RPMI8226 (cell line): ENCODE measurements at regions not wholly inside any gene's neighbourhood (a gene's known extent, or its start where the extent isn't known, plus 50 kb on each side); places are given as distances from the start of the nearest gene placed in this dataset.
"Not testable (repeated sequence)": the region's sequence is repeated elsewhere in the genome, so short reads cannot be mapped to it uniquely, and the experiment has no call there.

ENCODE experiments used
- DNase-seq: peaks from one replicate; pipeline ENCODE4 v3.0.0-alpha.2; 2015

DNA sequence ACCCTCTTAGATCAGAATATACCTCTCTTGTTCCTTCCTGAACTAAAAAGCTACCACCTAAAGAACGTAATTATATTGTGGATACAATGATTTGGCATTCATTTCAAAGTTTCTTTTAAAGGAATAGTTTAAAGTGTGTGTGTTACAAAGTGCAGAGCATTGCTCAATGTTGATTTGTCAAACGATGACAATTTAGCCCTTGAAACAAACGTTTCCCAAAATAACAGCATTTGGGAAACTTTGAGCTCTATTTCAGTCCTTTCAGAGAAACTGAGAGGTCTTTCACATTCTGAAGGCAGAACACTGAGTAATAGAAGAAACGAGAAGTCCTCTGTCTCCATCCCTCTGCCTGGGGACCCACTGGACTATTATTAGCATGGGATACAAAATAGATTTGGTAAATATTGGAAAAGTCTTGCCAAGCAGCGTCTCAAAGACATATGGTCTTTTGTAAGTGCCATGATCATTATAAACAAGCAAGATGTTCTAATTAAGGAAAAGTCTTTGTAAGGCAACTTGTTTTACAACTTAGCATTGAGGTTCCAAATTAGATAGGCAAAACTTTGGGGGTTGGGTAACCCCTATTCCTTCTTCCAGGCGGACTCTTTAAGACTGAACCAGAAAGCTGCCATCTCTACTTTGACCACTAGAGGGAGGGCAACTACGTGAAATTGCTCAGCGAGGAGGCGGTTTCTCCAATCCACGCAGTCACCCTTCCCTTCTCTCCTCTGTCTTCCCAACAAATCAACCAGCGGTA, 208.8 kb downstream of the RNF144B start:
- peak; percentile 76 for DNase-seq

DNA sequence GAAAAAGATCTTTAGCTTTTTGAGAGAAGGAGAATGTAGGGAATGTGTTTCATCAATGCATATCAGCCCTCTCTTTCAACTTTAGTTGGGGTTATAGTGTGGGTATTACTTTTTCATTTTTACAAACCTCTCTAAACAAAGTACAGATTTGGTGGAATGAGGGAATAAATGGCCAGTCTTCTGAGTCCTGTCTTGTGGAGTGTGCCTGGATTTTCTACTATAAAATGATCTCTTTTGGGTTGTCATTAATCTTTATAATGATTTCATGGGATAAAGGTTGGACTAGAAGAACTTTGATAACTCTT, 209.3 kb downstream of the RNF144B start:
- no peak for DNase-seq

DNA sequence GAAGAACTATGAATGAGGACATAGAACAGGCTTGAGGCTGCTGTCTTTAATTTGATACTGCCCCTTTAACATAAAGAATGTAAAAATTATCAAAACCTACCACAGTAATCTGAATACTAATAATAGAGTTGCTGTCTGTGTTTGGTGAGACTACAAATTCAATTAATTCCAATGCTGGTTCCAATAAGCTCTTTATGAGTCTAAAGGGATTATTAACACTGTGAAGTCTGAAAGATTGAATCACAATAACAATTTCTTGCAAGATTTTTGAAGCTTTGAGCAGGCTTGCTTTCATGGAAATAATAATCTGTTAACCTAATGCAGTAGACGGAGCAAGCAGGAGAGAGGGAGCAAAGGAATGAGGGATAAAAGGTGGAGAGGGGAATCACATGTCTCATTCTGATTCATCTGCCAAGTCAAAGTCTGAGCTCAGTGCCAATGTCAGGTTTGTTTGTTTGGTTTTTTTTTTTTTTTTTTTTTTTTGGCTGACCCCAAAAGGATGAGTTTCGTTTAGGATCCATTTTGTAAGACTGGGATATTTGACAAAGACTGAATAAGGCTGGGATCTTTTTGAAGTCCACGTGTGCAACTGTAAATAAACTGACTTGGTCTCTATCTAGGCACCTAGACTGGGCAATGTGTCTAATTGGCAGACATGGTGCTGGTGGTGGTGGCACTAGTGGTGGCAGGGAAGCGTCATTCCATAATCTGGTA, 211.6 kb downstream of the RNF144B start:
- DNase-seq = no peak

DNA sequence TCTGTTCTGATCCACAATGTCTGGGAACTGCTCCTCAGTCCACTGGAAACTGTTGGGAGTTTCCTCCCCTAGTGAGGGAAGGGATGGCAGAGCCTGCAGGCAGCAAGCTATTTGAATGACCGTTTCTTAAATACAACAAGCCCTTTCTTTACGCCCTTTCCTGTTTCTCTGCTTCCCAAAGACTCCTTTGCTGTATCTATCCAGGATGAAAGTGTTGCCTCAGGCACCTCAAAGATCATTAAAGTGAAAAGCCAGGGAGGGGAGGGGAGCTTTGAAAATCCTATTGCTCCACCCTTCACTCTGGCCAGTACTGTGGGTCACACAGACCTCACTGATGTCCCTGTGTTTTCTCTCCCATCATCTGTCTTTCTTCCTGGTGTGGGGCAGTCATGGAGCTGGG, 213.1 kb downstream of the RNF144B start:
- no peak for DNase-seq

DNA sequence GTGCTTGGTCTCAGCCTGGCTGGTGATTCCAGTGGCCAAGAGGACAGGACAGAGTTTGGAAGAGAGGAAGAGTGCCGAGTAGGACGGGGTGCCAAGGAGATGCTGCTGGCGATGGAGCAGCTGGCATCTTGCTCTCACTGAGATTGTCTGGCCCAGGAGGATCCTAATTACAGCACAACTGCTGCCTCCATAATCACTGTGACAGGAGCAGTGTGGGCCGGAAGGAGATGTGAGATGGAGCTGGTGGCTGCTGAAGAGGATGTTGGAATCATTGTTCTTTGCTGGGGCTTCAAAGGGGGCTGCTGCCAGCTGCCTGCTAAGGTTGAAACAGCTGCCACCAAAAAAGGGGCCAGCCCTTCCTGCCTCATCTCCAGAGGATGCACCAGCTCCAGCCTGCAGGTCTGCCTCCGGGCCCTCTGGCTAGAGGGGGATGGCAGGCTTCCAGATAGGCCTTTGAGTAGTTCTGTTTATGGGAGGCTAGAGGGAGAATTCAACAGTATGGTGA, 214.4 kb downstream of the RNF144B start:
- DNase-seq = no peak

DNA sequence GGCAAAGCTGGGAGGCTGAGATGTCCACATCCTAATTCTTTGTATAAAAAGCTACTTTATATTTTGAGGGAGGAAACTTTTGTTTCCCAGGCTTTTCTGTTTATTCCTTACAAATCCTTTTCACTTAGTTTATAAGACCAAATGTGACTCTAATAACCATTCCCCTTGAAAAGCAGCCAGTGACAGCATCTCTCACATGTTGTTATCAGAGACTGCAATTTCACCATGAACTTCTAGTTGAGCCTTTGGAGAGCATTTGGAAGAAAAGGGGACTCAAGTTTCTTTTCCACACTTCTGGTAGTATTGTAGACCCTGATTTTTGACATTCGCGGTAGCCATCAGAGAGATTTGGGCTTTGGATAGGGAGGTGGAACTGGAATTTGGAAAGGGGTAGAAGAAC, 215.8 kb downstream of the RNF144B start:
- no peak for DNase-seq

DNA sequence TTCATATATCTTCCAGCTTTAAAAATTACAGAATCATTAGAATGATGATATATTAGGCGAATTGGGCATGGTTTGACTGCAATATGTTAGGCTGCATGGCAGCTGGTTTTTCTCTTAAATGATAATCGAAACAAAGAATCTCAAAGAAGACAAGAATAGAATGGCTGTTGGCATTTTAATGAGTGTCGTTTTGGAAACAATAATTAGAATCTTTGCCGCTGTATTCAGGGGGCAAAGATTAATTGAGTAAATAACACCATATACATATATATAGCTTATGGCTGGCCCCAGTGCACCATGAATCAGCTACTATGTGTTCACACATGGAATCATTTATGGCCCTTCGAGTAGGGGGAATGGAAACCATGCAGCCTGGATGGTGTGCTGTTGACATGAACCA, 216.2 kb downstream of the RNF144B start:
- no peak for DNase-seq

DNA sequence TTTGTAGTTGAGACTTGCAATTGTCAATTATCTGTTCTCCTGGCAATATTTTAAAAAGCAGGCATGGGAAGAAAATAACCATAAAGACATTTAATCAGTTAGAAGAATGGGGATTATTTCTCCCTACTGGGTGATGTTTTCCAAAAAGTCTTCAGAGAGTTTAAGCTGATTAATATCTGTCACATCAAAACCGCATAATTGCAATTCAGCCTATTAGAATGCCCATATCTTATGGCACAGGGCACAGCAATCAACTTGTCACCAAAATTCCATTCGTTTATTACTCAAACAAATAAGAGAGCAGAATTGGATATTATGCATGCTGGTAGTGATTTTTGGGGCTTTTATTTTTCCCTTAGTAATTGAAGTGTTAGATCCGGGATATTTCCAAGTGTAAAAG, 218.7 kb downstream of the RNF144B start:
- DNase-seq = no peak

DNA sequence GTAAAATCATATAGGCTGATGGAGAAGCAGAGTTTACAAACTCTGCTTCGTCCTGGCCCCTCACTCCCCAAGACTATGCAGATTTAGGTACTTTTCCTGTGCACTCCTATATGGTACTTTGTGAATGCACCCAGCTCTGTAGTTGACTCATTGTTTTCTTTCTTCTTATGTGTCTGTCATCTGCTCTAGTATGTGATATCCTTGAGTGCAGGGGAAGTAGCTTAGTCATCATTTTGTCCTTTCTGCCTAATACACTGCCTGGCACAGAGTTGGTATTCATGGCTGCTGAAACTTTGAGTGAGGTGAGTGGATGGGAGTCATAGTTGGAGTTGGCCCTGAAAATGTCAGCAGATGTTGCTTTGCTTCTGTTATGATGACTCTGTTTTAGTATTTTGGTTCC, 222.6 kb downstream of the RNF144B start:
- DNase-seq = no peak

DNA sequence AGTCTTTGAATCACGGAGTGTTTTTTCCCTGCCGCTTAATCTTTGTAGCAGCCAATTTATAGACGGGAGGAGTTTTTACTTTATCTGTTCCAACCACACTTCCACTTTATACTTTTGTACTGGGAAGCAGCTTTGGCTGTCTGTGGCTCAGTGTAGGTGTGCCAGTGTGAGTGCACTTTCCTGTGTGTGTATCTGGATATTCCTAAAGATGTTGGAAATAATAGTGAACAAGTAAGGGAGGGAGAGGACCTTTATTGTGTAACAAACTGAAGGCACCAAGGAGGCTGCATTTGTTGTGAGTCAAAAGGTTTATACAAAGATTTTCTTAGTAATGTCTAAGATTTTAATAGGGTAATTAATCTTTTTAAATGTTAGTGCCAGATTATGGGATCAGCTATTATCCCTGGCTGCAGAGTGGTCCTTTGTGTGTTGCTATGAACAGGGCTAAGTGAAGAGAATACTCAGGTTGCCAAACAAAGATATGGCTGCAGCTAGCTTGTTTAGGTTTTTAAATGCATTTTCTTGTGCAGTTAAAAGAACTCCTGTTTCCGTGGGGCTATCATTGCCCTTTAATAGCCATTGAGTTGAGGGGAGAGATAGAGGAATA, 226.3 kb downstream of the RNF144B start:
- DNase-seq = no peak

DNA sequence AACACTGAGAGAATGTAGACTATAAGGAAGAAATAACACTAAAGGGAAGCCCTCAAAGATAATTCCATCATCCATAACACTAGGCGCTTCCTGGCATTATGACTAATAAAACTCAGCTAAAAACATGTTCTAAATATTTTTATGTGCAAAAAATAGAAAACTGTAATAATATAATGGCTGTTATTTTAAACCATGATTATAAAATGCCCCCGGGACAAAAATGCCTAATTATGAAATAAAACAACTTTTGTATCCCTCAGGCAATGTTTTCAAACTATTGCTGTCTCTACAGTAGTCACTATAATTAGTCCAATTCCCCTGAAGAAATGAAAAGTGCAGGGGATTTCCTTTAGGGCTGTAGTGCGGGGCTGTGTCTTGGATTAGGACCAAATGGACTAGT, 242.4 kb downstream of the RNF144B start:
- DNase-seq = no peak

DNA sequence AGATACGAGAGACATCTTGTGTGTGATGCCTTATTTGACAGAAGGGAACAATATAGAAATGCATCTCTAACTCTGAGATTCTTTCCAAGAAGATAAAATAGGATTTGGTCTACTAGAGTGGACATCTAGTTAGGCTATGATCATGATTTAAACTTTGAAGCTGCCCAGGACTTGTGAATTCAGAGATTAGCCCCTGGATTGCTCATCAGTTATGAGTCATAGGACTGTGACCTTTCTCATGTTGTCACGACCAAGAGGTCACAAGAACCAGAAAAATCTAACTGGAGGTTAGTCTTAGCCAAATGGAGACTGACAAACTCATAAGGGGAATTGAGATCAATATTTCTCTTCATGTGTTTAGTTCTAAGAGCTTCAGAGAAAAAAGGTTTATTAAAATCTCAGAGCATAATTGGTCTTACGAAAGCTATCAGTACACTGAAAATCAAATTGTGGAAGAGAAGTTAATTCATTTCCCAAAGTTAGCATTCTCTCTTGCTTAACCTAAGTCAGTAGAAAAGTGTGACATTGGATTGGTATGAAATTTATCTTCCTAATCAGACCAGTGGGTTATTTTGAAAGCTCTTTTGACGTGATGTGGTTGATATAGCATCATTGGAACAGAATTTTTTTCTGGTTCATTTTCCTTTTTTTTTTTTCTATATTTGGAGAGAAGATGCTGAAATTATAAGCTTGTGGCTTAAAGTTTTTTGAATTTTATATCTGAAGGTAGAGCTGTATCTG, 245.7 kb downstream of the RNF144B start:
- DNase-seq = no peak

DNA sequence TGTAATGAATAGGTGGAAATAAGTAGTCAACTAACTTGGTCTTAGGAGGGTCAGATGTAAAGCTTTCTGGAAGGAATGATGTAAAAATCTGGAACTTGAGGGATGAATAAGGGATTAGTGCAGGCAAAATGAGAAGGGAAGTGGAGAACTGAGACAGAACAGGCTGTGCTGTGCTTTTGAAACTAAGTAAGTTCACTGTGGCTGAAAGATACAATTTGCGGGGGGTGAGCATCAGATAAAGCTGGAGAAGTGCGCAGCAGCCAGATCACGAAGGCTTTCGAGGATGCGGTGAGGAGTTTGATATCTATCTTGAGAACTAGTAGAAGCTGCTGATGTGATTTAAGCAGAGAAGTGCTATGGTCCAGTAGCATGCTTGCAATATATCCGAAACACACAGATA, 247.8 kb downstream of the RNF144B start:
- no peak for DNase-seq

DNA sequence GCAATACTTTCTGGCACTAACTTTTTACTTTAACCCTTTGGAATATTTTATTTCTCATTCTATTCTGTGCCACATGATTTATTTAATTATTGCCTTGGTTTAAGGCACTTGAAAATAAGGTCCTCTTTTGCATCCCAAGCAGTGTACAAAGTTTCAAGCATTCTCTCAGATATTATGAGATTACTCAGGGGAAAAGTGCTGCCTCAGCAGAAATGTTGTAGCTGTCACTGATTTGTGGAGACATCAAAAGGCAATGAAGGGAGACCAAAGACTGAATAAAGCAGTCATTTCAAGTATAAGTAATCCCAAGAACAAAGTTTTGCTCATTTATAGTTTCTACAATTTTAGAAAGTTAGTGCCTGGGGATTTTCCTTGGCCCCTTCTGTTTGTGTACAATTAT, 253.0 kb downstream of the RNF144B start:
- no peak for DNase-seq

DNA sequence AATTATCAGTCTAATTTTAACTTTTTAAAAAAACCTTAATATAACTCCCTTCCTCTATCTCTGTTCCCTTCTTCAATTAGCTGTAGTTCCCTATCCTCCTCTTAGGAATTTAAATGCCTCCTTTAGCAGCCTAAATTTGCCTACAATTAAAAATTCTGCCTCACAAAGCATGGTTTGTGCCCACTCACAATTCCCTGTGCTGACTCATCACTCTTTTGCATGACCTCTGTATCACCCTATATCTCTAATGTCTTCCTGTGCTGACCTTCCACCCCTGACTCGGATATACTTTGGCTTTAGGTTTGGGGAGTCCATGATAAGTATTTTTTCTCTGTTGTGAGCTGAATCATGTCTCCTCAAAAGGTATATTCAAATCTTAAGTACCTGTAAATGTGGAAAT, 253.6 kb downstream of the RNF144B start:
- DNase-seq = no peak

DNA sequence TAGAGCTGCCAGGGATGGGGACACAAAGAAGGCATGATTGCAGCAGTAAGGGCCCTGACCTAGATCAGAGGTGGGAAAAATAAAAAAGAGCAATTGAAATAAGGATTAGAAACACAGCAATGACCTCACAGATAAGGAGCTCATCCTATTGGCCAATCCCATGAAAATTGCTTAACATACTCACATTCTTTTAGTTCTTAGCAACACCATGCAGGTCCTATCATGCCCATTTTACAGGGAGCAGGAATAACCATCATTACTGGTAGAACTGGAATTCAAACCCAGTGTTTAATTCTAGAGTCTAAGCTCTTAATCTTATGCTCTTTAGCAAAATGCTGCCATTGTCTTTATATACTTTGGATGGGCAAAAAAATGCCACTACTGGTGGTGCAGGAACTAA, 267.7 kb downstream of the RNF144B start:
- DNase-seq = no peak

DNA sequence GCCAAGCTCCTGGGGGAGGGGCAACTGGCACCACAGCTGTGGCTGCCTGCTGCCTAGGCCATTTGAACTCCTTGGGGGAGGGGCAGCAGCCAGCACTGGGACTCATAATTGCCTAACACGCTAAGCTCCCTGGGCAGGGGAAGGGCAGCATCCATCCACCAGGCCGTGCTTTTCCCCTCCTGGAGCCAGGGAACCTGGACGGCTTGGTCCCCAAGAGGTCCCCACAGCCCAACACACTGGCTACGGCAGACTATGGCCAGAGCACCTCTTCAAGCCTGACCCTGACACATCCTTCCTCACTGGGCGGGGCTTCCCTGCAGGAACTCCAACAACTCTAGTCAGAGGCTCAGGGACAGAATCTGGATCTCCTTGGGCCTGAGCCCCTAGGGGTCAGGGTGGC, 269.4 kb downstream of the RNF144B start:
- peak; percentile 27 for DNase-seq

DNA sequence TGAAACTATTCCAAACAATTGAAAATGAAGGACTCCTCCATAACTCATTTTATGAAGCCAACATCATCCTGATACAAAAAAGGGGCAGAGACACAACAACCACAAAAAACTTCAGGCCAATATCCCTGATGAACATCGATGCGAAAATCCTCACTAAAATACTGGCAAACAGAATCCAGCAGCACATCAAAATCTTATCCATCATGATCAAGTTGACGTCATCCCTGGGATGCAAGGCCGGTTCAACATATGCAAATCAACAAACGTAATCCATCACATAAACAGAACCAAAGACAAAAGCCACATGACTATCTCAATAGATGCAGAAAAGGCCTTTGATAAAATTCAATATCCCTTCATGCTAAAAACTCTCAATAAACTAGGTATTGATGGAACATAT, 272.8 kb downstream of the RNF144B start:
- not testable (repeated sequence) for DNase-seq

DNA sequence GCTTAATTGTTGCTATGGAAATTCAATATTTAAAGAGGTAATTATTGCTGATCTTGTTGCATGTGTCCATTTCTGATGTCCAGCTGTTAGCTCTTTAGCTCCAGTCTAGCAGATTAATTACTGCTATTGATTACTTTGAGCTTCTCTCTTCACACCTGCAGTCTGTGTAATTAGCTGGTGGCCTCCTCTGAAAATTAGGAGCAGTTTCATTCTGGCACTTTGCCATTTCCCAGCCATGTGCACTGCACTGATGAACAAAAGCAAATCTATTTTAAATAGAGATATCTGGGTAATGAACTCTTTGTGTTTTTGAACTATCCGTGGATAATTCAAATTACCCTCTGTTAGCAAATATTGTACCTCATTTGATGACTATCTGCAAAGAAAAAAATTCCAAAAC, 275.9 kb downstream of the RNF144B start:
- peak; percentile 25 for DNase-seq

DNA sequence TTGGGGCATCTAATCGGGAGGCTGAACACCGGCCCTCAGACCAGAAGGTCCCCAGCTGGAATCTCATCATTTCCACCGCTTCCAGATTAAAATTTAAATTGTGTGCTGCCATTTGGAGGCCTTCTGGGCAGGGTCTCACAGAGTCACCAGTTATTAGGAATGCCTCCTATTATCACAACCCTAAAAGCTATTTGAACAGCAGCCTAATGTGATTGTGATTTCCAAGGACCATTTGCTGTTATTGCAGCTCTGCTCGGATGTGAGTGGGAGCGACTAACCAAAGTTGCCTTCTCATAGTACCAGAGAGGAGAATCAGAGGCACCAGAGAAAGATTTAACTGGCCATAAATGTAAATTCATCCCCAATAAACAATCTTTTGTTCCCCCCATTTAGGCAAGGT, 277.3 kb downstream of the RNF144B start:
- no peak for DNase-seq

DNA sequence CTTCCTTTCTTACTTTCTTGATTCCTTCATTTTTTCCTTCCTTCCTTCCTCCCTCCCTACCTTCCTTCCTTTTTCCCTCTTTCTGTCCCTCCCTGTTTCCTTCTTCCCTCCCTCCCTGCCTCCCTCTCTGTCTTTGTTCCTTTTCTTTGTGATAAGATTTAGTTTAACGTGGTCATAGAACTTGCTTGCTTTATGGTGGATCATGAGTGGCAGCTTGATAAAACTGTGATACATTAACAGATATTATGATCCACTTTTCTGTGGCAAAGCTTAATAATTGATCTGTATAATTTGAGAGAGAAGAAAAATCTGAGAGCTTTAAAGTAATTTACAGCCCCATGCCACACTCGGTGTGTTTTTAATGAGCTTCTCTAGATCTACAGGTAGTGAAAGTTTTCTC, 280.5 kb downstream of the RNF144B start:
- no peak for DNase-seq

DNA sequence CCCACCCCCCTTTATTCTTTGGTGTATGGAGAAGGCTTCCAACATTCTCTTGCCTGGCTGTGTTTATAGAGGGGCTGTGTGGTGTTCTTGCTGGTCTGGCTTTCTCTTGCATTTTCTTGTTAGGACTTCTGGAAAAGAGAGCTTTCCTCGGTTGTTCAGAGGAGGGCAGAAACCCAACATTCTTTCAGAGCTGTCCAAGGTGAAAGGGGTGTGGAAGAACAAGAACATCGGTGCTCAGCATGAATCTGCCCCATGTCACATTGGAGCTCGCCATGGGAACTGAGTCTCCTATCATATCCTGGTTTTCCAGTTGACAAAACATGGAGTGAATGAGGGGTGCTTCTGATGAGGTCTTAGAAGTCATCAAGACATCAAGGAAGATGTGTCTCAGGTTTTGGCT, 281.8 kb downstream of the RNF144B start:
- DNase-seq = no peak

DNA sequence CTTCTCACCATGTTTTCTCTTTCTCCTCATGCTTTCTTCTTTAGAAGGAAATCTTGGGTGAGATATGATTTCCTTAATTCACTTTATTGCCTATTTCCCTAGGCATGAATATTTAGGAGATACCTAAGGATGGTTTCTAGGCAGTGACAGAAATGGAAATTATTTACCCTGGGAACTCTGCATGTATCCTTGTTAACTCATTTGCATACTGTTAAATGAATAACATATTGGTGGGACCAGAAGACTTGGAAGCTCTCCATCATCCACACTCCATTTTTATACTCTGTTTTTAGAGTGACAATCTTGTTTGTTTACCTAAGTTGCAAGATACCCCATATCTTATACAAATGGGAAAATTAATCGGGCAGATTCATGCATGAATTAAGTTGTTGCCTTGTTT, 285.7 kb downstream of the RNF144B start:
- no peak for DNase-seq

DNA sequence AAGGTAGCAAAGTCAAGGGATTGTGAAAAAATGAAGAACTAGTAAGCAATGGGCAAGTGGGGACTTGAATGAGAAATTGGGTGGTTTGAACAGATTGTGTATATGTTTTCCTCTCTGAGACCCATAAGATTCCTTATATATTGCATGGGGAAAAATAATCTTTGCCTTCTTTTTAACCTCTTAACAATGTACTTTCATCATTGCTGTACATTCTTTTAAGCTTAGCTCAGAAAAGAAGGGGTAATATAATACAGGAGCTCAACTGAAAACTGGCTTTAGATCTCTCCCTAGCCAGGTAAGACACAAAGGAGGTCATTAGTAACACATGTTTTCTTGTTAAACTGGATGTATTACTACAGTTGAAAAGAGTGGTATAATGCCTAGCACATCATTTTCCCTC, 287.2 kb downstream of the RNF144B start:
- DNase-seq = no peak
